Neural crest cell (in vitro differentiated cells): ENCODE measurements at regions not wholly inside any gene's neighbourhood (a gene's known extent, or its start where the extent isn't known, plus 50 kb on each side); places are given as distances from the start of the nearest gene placed in this dataset.

ENCODE experiments used
- DNase-seq: peaks from one replicate; pipeline ENCODE4 v3.0.0; 2021; ENCODE audit warnings: low read depth, mixed read lengths, low spot score
- H3K27ac Mint-ChIP-seq: one replicate; pipeline ENCODE4 v1.8.0; 2021; ENCODE audit warnings: mild to moderate bottlenecking, mixed read lengths; ENCODE audit not compliant: unreplicated experiment
- H3K27me3 Mint-ChIP-seq: 2 replicates; pipeline ENCODE4 v1.8.0; 2021; ENCODE audit warnings: low read depth, mild to moderate bottlenecking, mixed read lengths
- H3K36me3 Mint-ChIP-seq: 2 replicates; pipeline ENCODE4 v1.8.0; 2021; ENCODE audit warnings: low read depth, mild to moderate bottlenecking, mixed read lengths
- H3K4me1 Mint-ChIP-seq: 2 replicates; pipeline ENCODE4 v1.8.0; 2021; ENCODE audit warnings: mixed read lengths
- H3K4me3 Mint-ChIP-seq: one replicate; pipeline ENCODE4 v1.8.0; 2021; ENCODE audit warnings: mild to moderate bottlenecking, mixed read lengths
- H3K9me3 Mint-ChIP-seq: 2 replicates; pipeline ENCODE4 v1.8.0; 2021; ENCODE audit warnings: mixed read lengths
- TF ChIP-seq, protein P1 (sequence below): fragments of 200-600 bp; sonication (generic); conservative IDR thresholded peaks from 2 replicates; pipeline ENCODE4 v1.5.0; 2021; ENCODE audit warnings: antibody characterized with exemption, mild to moderate bottlenecking

DNA sequence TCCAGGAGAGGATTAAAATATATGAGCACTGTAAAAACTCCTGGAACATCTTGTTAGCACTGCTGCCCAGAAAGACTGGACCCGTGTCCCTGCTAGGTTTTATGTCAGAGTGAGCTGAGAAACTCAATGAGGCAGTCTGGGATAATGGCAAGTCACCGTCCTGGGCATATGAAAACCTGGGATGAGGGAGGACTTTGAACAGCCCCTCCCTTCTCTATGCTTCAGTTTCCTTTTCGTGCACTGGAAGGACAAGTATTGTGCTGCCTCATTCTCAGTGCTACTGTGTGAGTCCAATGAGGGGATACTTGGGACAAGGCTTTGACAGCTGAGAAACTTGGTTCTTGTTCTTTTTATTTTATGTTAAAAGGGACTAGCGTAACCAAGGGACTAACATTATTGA, 143.0 kb upstream of the SHB start:
- TF ChIP-seq, protein P1, sequence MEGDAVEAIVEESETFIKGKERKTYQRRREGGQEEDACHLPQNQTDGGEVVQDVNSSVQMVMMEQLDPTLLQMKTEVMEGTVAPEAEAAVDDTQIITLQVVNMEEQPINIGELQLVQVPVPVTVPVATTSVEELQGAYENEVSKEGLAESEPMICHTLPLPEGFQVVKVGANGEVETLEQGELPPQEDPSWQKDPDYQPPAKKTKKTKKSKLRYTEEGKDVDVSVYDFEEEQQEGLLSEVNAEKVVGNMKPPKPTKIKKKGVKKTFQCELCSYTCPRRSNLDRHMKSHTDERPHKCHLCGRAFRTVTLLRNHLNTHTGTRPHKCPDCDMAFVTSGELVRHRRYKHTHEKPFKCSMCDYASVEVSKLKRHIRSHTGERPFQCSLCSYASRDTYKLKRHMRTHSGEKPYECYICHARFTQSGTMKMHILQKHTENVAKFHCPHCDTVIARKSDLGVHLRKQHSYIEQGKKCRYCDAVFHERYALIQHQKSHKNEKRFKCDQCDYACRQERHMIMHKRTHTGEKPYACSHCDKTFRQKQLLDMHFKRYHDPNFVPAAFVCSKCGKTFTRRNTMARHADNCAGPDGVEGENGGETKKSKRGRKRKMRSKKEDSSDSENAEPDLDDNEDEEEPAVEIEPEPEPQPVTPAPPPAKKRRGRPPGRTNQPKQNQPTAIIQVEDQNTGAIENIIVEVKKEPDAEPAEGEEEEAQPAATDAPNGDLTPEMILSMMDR, result no peak
- Mint-ChIP-seq H3K9me3 (no peaks in the 10 kb centered on the region), H3K4me3 (no peak overlapping the region), H3K4me1 (peaks cover 21% of the 10 kb centered on the region), H3K27me3 (peaks cover 19% of the 10 kb centered on the region), H3K27ac (no peak overlapping the region), H3K36me3 (no peaks in the 10 kb centered on the region)
- DNase-seq, result no peak

DNA sequence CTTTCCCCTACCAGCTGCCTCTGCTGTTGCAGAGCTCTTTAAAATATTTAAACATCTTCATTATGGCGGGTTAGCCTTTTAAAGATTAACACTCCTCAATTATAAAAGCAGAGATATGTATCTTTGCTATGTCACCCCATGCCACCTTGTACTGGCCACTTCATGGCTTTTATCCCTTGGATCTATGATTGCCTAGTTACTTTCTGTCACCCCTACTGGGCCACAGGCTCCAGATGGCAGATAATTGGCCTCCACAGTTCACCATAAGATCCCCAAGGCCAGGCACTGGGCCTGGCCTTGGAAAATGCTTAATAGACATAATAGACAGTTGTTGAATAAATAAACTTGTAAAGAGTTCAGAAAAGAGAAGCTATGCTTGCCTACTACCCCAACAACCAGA, 142.0 kb upstream of the SHB start:
- Mint-ChIP-seq H3K36me3 (no peaks in the 10 kb centered on the region), H3K4me3 (no peak overlapping the region), H3K27me3 (peaks cover 19% of the 10 kb centered on the region), H3K4me1 (peaks cover 21% of the 10 kb centered on the region), H3K27ac (no peak overlapping the region), H3K9me3 (no peaks in the 10 kb centered on the region)
- TF ChIP-seq, protein P1, result no peak
- no peak for DNase-seq

DNA sequence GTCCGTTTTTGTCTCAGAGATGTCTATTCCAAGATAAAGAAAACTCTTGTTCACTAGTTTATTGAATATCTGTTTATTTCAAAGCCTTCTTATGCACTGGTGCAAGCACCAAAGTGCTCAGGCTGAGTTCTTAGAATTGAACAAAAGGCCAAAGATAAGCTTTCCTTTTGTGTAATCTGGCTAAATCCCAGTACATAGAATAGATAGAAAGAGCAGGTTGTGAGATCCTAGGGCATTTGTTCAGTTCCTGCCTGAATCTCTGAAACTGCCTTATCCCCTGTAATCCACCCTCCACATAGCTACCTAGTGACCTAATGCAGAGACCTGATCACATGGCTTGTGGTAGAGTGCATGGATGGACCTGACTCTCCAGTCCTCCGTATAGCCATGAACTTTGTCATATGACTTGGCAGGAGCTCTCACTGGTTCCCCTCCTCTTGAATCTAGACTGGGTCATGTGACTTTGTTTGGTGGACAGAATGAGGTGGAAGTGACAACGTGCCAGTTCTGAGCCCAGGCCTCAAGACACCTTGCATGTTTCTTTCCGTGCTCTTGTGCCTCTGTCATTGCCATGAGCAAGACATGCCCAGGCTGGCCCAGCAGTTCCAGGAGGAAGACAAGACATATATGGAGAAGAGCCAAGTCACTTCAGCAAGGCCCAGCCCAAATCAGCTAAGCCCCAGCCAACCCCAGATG, 139.3 kb upstream of the SHB start:
- H3K27ac Mint-ChIP-seq, result no peak overlapping the region
- no peaks in the 10 kb centered on the region for H3K36me3 Mint-ChIP-seq
- H3K9me3 Mint-ChIP-seq, result no peaks in the 10 kb centered on the region
- no peak overlapping the region for H3K4me3 Mint-ChIP-seq
- H3K27me3 Mint-ChIP-seq, result peaks cover 3% of the 10 kb centered on the region
- TF ChIP-seq, protein P1, result no peak
- H3K4me1 Mint-ChIP-seq, result peaks cover 16% of the 10 kb centered on the region
- no peak for DNase-seq

DNA sequence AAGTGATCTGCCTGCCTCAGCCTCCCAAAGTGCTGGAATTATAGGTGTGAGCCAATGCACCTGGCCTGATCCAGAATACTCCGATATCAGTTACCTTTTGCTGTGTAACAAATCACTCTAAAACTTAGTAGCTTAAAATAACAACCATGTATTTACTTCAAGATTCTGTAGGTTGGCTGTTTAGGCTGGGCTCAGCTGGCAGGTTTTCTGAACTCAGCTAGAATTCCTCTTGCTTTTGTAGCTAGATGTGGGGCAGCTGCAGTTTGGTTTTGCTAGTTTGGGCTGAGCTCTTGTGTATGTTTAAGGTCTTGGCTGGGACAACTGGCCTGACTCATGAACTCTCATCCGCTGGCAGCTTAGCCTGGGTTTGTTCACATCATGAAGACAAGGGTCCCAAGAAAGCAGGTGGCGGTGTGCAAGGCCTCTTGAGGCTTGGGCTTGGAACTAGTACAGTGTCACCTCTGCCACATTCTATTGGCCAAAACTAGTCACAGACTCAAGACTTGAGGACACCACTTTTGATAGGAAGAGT, 138.3 kb upstream of the SHB start:
- no peaks in the 10 kb centered on the region for H3K27me3 Mint-ChIP-seq
- H3K27ac Mint-ChIP-seq, result no peak overlapping the region
- no peaks in the 10 kb centered on the region for H3K36me3 Mint-ChIP-seq
- H3K4me1 Mint-ChIP-seq, result peaks cover 10% of the 10 kb centered on the region
- no peak overlapping the region for H3K4me3 Mint-ChIP-seq
- peaks cover 1% of the 10 kb centered on the region for H3K9me3 Mint-ChIP-seq
- DNase-seq, result no peak
- TF ChIP-seq, protein P1, result no peak

DNA sequence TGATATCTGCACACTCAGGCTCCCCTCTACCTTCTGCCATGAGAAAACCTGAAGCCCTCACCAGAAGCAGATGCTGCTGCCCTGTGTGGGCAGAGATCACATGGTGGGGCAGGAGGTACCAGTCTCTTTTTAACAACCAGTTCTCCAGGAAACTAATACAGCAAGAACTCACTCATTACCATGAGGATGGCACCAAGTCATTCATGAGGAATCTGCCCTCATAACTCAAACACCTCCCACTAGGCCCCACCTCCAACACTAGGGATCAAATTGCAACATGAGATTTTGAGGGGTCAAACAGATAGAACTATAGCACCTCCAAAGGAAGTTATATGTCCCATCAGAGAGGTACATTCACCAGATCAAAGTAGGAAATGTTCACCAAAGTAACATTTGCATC, 136.3 kb upstream of the SHB start:
- peaks cover 5% of the 10 kb centered on the region for H3K4me1 Mint-ChIP-seq
- TF ChIP-seq, protein P1, result no peak
- DNase-seq, result no peak
- no peak overlapping the region for H3K4me3 Mint-ChIP-seq
- H3K9me3 Mint-ChIP-seq, result peaks cover 2% of the 10 kb centered on the region
- H3K27ac Mint-ChIP-seq, result no peak overlapping the region
- H3K36me3 Mint-ChIP-seq, result no peaks in the 10 kb centered on the region
- no peaks in the 10 kb centered on the region for H3K27me3 Mint-ChIP-seq
